Neural progenitor cell (in vitro differentiated cells): ENCODE measurements at regions not wholly inside any gene's neighbourhood (a gene's known extent, or its start where the extent isn't known, plus 50 kb on each side); places are given as distances from the start of the nearest gene placed in this dataset.
"Not testable (repeated sequence)": the region's sequence is repeated elsewhere in the genome, so short reads cannot be mapped to it uniquely, and the experiment has no call there.

Experiments
- DNase-seq: peaks from one replicate; pipeline ENCODE4 v3.0.0-alpha.2; 2016; ENCODE audit warnings: low spot score
- H2AFZ ChIP-seq: fragments of 200-600 bp; sonication (generic); replicated peaks from 2 replicates; pipeline ENCODE4 v1.6.1; 2016; ENCODE audit warnings: antibody characterized with exemption
- H3F3A ChIP-seq: fragments of 200-600 bp; sonication (generic); 2 replicates; pipeline ENCODE4 v1.6.1; 2016; ENCODE audit warnings: antibody characterized with exemption, low read depth
- H3K27ac ChIP-seq: fragments of 200-600 bp; sonication (generic); 2 replicates; pipeline ENCODE4 v1.5.1; 2016; ENCODE audit warnings: mild to moderate bottlenecking
- H3K27me3 ChIP-seq: fragments of 200-600 bp; sonication (generic); 2 replicates; pipeline ENCODE4 v1.6.1; 2016; ENCODE audit warnings: mild to moderate bottlenecking, moderate library complexity
- H3K36me3 ChIP-seq: fragments of 200-600 bp; sonication (generic); 2 replicates; pipeline ENCODE4 v1.5.1; 2016
- H3K4me1 ChIP-seq: fragments of 200-600 bp; sonication (generic); 2 replicates; pipeline ENCODE4 v1.6.1; 2016; ENCODE audit warnings: mixed run types
- H3K4me2 ChIP-seq: fragments of 200-600 bp; sonication (generic); 2 replicates; pipeline ENCODE4 v1.6.1; 2016
- H3K4me3 ChIP-seq: fragments of 200-600 bp; sonication (generic); 2 replicates; pipeline ENCODE4 v1.5.1; 2016
- H3K79me2 ChIP-seq: fragments of 200-600 bp; sonication (generic); 2 replicates; pipeline ENCODE4 v1.6.1; 2016; ENCODE audit warnings: low read depth
- H3K9ac ChIP-seq: fragments of 200-600 bp; sonication (generic); 2 replicates; pipeline ENCODE4 v1.6.1; 2016
- H3K9me3 ChIP-seq: fragments of 200-600 bp; sonication (generic); 2 replicates; pipeline ENCODE4 v1.5.1; 2016; ENCODE audit warnings: low read depth
- H4K20me1 ChIP-seq: fragments of 200-600 bp; sonication (generic); 2 replicates; pipeline ENCODE4 v1.6.1; 2016; ENCODE audit warnings: low read depth
- H3K27ac Mint-ChIP-seq: 3 replicates; pipeline ENCODE4 v1.8.0; 2021; ENCODE audit warnings: mixed read lengths
- H3K27me3 Mint-ChIP-seq: 2 replicates; pipeline ENCODE4 v1.8.0; 2022; ENCODE audit warnings: low read depth, mild to moderate bottlenecking, inconsistent platforms, moderate library complexity, mixed read lengths; ENCODE audit not compliant: insufficient read depth
- H3K36me3 Mint-ChIP-seq: 3 replicates; pipeline ENCODE4 v1.8.0; 2021; ENCODE audit warnings: mixed read lengths
- H3K4me1 Mint-ChIP-seq: 3 replicates; pipeline ENCODE4 v1.8.0; 2021; ENCODE audit warnings: mixed read lengths
- H3K4me3 Mint-ChIP-seq: 3 replicates; pipeline ENCODE4 v1.8.0; 2021; ENCODE audit warnings: mild to moderate bottlenecking, moderate library complexity, mixed read lengths
- H3K9me3 Mint-ChIP-seq: 3 replicates; pipeline ENCODE4 v1.8.0; 2020; ENCODE audit warnings: mixed read lengths
- EZH2 ChIP-seq: fragments of 200-600 bp; sonication (generic); IDR thresholded peaks from 2 replicates; pipeline ENCODE4 v1.6.1; 2017; ENCODE audit warnings: antibody characterized with exemption, mild to moderate bottlenecking, moderate library complexity
- EZH2phosphoT487 ChIP-seq: fragments of 200-600 bp; sonication (generic); IDR thresholded peaks from 2 replicates; pipeline ENCODE4 v1.6.1; 2017; ENCODE audit warnings: antibody characterized with exemption
- TF ChIP-seq, protein P1 (sequence below): fragments of 200-600 bp; sonication (generic); IDR thresholded peaks from 2 replicates; pipeline ENCODE4 v1.5.1; 2017; ENCODE audit warnings: antibody characterized with exemption, mild to moderate bottlenecking

DNA sequence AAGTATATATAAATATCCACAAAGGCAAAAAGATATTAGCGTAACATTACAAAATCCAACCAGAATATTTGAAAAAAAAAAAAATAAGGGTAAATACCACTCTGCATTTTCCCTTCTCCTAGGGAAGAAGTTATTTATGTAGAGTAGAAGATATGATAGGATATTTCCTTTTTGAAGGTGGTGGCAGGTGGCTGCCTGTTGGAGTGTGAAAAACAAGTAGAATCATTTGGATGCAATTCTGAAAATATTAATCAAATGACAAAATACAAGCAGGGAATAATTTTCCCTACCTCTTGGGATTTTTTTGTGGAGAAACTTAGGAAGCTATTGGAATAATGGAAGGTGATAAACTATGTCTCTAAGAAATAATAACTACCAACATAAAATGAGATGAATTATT, 62.5 kb upstream of the OGFRL1 start:
- Histone ChIP-seq H3K4me1 (no peaks in the 10 kb centered on the region), H3K4me2 (no peak overlapping the region), H4K20me1 (no peaks in the 10 kb centered on the region), H3K4me3 (no peak overlapping the region), H3K79me2 (no peaks in the 10 kb centered on the region), H2AFZ (no peak overlapping the region), H3F3A (no peaks in the 10 kb centered on the region), H3K27ac (no peak overlapping the region), H3K9ac (no peak overlapping the region), H3K9me3 (no peaks in the 10 kb centered on the region), H3K27me3 (no peaks in the 10 kb centered on the region), H3K36me3 (no peaks in the 10 kb centered on the region)
- no peaks in the 10 kb centered on the region for H3K9me3 Mint-ChIP-seq
- H3K4me3 Mint-ChIP-seq, result no peak overlapping the region
- no peak overlapping the region for H3K27ac Mint-ChIP-seq
- no peaks in the 10 kb centered on the region for H3K4me1 Mint-ChIP-seq
- no peaks in the 10 kb centered on the region for H3K36me3 Mint-ChIP-seq
- H3K27me3 Mint-ChIP-seq, result no peaks in the 10 kb centered on the region
- no peak for DNase-seq
- TF ChIP-seq EZH2phosphoT487, result no peak
- no peak for TF ChIP-seq EZH2
- TF ChIP-seq, protein P1, sequence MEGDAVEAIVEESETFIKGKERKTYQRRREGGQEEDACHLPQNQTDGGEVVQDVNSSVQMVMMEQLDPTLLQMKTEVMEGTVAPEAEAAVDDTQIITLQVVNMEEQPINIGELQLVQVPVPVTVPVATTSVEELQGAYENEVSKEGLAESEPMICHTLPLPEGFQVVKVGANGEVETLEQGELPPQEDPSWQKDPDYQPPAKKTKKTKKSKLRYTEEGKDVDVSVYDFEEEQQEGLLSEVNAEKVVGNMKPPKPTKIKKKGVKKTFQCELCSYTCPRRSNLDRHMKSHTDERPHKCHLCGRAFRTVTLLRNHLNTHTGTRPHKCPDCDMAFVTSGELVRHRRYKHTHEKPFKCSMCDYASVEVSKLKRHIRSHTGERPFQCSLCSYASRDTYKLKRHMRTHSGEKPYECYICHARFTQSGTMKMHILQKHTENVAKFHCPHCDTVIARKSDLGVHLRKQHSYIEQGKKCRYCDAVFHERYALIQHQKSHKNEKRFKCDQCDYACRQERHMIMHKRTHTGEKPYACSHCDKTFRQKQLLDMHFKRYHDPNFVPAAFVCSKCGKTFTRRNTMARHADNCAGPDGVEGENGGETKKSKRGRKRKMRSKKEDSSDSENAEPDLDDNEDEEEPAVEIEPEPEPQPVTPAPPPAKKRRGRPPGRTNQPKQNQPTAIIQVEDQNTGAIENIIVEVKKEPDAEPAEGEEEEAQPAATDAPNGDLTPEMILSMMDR, result no peak

DNA sequence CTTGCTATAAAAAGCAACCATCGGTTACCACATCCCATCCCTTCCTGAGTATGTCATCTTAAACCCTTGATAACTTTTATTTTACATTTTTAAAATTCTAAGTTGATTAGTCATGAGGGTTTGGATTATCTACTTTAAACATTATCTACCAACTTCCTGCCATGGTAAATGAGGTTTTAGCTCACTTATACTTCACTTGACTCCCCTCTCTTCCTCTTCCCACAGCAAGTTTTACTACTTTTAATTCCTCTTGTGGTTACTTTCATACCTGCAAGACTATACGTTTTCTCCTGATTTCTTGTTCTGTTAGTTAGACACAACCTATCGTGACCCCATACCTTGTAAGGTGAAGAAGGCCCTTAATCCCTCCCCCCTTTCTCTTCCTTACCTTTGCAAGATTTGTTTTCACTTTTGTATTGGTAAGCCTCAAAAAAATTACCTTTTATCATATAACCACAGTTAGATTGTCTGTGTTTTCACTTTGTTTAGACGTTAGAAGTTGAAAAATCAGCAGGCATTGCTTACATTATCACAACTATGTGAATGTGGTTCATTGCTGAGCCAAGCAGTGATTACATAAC, 60.1 kb upstream of the OGFRL1 start:
- H3K4me2 ChIP-seq, result no peak overlapping the region

DNA sequence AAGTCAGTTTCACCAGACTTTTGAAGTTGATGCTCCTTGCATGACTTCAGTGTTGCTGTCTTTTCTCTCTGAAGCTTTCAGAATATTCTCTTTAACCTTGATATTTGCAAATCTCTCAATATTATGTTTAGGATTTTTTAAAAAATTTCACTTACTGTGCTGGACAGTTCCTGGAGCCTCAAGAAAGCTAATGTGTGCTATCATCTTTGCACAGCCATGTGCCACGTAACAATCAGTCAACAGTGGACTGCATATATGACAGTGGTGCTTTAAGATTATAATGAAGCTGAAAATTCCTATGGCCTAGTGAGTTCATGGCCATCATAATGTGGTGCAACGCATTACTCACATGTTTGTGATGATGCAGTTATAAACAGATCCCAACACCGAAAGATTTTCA, 59.1 kb upstream of the OGFRL1 start:
- TF ChIP-seq EZH2phosphoT487, result no peak
- TF ChIP-seq EZH2, result no peak
- TF ChIP-seq, protein P1, result no peak
- DNase-seq, result no peak
- H2AFZ ChIP-seq, result no peak overlapping the region
- no peaks in the 10 kb centered on the region for H3K4me1 ChIP-seq
- H4K20me1 ChIP-seq, result no peaks in the 10 kb centered on the region
- Mint-ChIP-seq H3K36me3 (no peaks in the 10 kb centered on the region), H3K27ac (no peak overlapping the region), H3K4me3 (no peak overlapping the region), H3K9me3 (no peaks in the 10 kb centered on the region), H3K4me1 (no peaks in the 10 kb centered on the region), H3K27me3 (no peaks in the 10 kb centered on the region)
- H3K9me3 ChIP-seq, result no peaks in the 10 kb centered on the region
- H3K9ac ChIP-seq, result no peak overlapping the region
- no peak overlapping the region for H3K4me3 ChIP-seq
- no peak overlapping the region for H3K4me2 ChIP-seq
- H3K79me2 ChIP-seq, result no peaks in the 10 kb centered on the region
- H3K27me3 ChIP-seq, result no peaks in the 10 kb centered on the region
- no peaks in the 10 kb centered on the region for H3F3A ChIP-seq
- no peaks in the 10 kb centered on the region for H3K36me3 ChIP-seq
- H3K27ac ChIP-seq, result no peak overlapping the region

More for the DNA sequence above, 60.1 kb upstream of the OGFRL1 start:
- no peak overlapping the region for H2AFZ ChIP-seq
- no peak overlapping the region for H3K9ac ChIP-seq
- no peaks in the 10 kb centered on the region for H3K4me1 Mint-ChIP-seq
- H4K20me1 ChIP-seq, result no peaks in the 10 kb centered on the region
- H3K27ac Mint-ChIP-seq, result no peak overlapping the region
- no peaks in the 10 kb centered on the region for H3K9me3 ChIP-seq
- TF ChIP-seq, protein P1, result no peak
- TF ChIP-seq EZH2 (no peak), EZH2phosphoT487 (no peak)
- H3K36me3 ChIP-seq, result no peaks in the 10 kb centered on the region
- no peaks in the 10 kb centered on the region for H3K79me2 ChIP-seq
- H3F3A ChIP-seq, result no peaks in the 10 kb centered on the region
- DNase-seq, result no peak
- no peak overlapping the region for H3K4me3 Mint-ChIP-seq
- H3K36me3 Mint-ChIP-seq, result no peaks in the 10 kb centered on the region
- H3K4me3 ChIP-seq, result no peak overlapping the region
- H3K9me3 Mint-ChIP-seq, result no peaks in the 10 kb centered on the region
- H3K4me1 ChIP-seq, result no peaks in the 10 kb centered on the region
- no peaks in the 10 kb centered on the region for H3K27me3 ChIP-seq
- H3K27ac ChIP-seq, result no peak overlapping the region
- H3K27me3 Mint-ChIP-seq, result no peaks in the 10 kb centered on the region

DNA sequence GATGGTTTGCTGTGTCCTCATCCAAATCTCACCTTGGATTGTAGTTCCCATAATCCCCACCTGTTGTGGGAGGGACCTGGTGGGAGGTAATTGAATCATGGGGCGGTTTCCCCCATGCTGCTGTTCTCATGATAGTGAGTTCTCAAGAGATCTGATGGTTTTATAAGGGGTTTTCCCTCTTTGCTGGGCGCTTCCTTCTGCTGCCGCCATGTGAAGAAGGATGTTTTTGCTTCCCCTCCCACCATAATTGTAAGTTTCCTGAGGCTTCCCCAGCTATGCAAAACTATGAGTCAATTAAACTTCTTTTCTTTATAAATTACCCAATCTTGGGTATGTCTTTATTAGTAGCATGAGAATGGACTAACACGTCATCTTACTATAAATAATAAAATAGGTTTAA, 55.7 kb upstream of the OGFRL1 start:
- not testable (repeated sequence) for H2AFZ ChIP-seq, H3K9me3 Mint-ChIP-seq, H3K36me3 ChIP-seq, H3K4me2 ChIP-seq, DNase-seq, H3K4me3 ChIP-seq, H3K27ac Mint-ChIP-seq, H3K79me2 ChIP-seq, H3K9me3 ChIP-seq, H3K27me3 ChIP-seq, H3K4me1 ChIP-seq, H3F3A ChIP-seq, H4K20me1 ChIP-seq, H3K27ac ChIP-seq, H3K27me3 Mint-ChIP-seq, H3K4me1 Mint-ChIP-seq, H3K36me3 Mint-ChIP-seq, H3K4me3 Mint-ChIP-seq, H3K9ac ChIP-seq
